ENCODE measurements at regions not wholly inside any gene's neighbourhood (a gene's known extent, or its start where the extent isn't known, plus 50 kb on each side); places are given as distances from the start of the nearest gene placed in this dataset.
A peak's percentile ranks its signal among the peaks of the same experiment; 100 is the strongest.

DNA sequence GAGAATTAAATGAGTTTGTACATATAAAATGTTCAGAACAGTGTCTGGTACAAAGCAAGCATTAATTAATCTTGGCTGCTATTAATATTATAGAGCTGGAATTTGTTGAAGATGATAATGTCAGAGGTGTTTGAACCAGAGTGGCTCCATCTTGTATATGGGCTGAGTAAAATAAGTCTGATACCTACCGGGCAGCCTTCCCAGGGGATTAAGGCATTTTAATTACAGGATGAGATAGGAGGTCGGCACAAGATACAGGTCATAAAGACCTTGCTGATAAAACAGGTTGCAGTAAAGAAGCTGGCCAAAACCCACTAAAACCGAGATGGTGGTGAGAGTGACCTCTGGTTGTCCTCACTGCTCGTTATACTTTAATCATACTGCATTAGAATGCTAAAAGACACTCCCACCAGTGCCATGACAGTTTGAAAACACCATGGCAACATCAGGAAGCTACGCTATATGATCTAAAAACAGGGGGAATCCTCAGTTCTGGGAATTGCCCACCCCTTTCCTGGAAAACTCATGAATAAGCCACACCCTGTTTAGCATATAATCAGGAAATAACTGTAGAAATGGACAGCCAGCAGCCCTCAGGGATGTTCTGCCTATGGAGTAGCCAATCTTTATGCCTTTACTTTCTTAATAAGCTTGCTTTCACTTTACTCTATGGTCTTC is 90.2 kb downstream of the PLK2 start:
- no peak for DNase-seq (ENCODE audit: low read depth)
- TF ChIP-seq, protein P1, sequence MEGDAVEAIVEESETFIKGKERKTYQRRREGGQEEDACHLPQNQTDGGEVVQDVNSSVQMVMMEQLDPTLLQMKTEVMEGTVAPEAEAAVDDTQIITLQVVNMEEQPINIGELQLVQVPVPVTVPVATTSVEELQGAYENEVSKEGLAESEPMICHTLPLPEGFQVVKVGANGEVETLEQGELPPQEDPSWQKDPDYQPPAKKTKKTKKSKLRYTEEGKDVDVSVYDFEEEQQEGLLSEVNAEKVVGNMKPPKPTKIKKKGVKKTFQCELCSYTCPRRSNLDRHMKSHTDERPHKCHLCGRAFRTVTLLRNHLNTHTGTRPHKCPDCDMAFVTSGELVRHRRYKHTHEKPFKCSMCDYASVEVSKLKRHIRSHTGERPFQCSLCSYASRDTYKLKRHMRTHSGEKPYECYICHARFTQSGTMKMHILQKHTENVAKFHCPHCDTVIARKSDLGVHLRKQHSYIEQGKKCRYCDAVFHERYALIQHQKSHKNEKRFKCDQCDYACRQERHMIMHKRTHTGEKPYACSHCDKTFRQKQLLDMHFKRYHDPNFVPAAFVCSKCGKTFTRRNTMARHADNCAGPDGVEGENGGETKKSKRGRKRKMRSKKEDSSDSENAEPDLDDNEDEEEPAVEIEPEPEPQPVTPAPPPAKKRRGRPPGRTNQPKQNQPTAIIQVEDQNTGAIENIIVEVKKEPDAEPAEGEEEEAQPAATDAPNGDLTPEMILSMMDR (IDR thresholded peaks at IDR 0.05; ENCODE audit: low read length, missing control alignments) = no peak
- H3K4me3 ChIP-seq (replicated peaks; ENCODE audit: low read depth, low read length) = no peak overlapping the region

DNA sequence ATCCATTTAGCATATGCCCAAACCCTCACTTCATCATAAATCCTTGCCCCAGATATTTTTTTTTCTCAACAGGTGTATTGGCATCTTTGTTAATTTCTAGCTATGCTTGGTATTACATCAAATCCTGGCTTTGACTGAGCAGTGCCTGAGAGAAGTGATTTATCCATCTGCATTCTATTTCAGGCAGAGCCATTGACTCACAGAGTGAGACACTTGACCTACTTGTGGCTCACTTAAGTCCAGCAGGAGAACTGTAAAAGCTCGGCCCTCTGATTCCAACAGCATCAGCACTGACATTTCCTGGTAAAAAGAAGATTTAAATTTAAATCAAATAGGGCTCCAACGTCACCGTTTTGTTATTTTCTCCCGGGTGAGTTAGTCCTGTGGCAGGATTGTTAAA is 93.4 kb downstream of the PLK2 start:
- peak; percentile 4 for DNase-seq (ENCODE audit: low read depth)

DNA sequence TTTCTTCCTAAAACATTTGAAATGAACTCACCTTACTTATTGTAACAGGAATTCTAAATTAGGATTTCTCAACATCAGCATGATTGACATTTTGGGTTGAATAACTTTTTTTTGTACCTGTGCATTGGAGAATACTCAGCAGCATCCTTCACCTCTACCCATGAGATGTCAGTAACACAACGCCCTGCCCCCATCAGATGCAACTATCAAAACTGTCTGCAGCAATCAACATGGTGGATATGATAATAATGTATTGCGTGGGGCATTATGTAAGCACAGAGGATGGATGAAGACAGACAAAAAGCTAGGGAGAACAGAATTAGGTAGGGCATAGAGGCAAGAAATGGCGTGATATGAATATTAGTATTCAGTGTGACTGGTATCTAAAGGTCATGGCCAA is 94.1 kb downstream of the PLK2 start:
- no peak overlapping the region for H3K4me3 ChIP-seq (replicated peaks; ENCODE audit: low read depth, low read length)
- TF ChIP-seq, protein P1 (IDR thresholded peaks at IDR 0.05; ENCODE audit: low read length, missing control alignments) = no peak
- no peak for DNase-seq (ENCODE audit: low read depth)

More for the DNA sequence above, 93.4 kb downstream of the PLK2 start:
- TF ChIP-seq, protein P1 (IDR thresholded peaks at IDR 0.05; ENCODE audit: low read length, missing control alignments) = no peak
- H3K4me3 ChIP-seq (replicated peaks; ENCODE audit: low read depth, low read length) = no peak overlapping the region

DNA sequence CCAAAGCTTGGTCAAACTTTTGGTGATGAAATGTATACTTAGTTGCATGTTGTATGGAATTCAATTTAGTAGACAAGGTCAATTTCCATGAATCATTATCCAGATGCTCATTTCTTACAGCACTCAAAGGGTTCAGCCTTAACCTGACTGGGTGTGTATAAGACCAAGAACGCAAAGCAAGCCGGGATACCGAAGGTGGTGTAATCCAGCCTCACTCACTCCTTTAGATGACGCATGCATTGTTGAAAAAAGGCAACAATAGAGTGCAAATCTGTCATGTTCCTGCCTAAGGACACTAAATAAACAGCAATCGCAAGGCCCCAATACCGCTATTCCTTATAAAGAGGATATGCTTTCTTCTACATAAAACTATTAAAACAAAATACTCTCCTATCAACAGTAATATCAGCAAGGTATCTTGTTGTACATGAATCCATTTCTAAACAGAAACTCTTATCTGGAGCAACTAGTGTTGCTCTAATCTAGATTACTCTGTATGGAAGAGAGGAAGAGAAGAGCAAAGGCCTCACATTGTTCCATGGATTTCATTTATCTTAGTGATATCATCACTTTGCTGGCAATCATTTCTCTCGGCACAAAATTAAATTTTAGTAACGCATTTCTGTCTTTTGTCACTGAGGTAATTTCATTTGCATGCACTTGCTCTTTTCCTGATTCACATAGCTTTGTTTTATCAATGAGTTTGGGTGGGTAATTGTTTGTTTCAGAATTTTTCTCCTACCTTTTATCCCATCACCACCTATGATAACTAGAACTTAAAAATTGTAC is 96.2 kb downstream of the PLK2 start:
- TF ChIP-seq, protein P1 (IDR thresholded peaks at IDR 0.05; ENCODE audit: low read length, missing control alignments) = no peak
- no peak overlapping the region for H3K4me3 ChIP-seq (replicated peaks; ENCODE audit: low read depth, low read length)
- no peak for DNase-seq (ENCODE audit: low read depth)

DNA sequence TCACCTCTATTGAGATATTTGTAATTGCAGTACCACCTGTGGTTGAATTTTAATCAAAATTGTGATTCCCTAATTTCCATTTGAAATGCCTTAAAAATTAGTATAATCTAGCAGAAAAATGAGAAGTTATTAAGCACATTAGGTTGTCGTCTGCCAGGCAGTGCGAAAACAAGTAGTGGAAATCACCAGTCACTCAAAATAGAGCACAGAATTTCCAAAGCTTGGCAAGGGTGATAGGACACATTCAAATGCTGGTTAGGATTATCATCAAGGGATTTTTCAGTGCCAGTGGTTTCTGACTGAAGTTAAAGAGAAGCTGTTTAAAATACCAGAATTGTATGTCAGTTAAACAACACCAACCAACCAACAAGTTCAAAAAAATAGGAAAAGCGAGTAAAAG is 97.8 kb downstream of the PLK2 start:
- DNase-seq (ENCODE audit: low read depth) = no peak
- no peak overlapping the region for H3K4me3 ChIP-seq (replicated peaks; ENCODE audit: low read depth, low read length)
- TF ChIP-seq, protein P1 (IDR thresholded peaks at IDR 0.05; ENCODE audit: low read length, missing control alignments) = no peak

DNA sequence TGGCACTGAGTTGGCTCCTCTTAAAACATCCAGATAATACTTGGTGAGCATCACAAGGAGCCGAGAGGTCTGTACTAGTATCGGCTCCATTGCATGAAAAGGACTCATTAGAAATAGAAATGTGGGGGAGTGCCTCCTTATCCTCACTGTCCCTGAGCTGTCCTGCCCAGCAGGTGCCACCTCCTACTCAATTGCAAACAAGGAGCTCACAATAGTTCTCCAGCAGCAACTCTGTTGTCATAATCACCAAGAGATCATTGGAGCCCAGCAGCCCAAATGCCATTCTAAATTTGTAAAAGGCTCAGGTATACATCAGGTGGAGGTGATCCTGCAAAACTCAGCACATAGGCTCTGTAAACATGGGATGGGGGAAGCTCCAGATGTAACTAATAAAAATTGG is 99.1 kb downstream of the PLK2 start:
- H3K4me3 ChIP-seq (replicated peaks; ENCODE audit: low read depth, low read length) = no peak overlapping the region
- TF ChIP-seq, protein P1 (IDR thresholded peaks at IDR 0.05; ENCODE audit: low read length, missing control alignments) = no peak
- no peak for DNase-seq (ENCODE audit: low read depth)
